SK-N-SH treated with all-trans-retinoic acid at 6 μM for 48 hours (cell line): ENCODE measurements at regions not wholly inside any gene's neighbourhood (a gene's known extent, or its start where the extent isn't known, plus 50 kb on each side); places are given as distances from the start of the nearest gene placed in this dataset.
"Not testable (repeated sequence)": the region's sequence is repeated elsewhere in the genome, so short reads cannot be mapped to it uniquely, and the experiment has no call there.

Source experiments
- ATAC-seq: fragments of 200-7000 bp; cut with Tn5 transposase; 3 replicates; pipeline ENCODE4 v1.9.1; 2020; ENCODE audit warnings: mild to moderate bottlenecking, moderate library complexity
- ARNTL ChIP-seq: fragments of 450-650 bp; formaldehyde crosslinking; IDR thresholded peaks from 2 replicates; pipeline ENCODE4 v1.5.0; 2020; ENCODE audit warnings: low read depth, mild to moderate bottlenecking, moderate library complexity, borderline replicate concordance
- BACH2 ChIP-seq: fragments of 250-450 bp; sonication (Bioruptor Pico); IDR thresholded peaks from 2 replicates; pipeline ENCODE4 v1.9.0; 2021; ENCODE audit warnings: mild to moderate bottlenecking, borderline replicate concordance
- CSDC2 ChIP-seq: fragments of 250-450 bp; sonication (Bioruptor Pico); IDR thresholded peaks from 2 replicates; pipeline ENCODE4 v1.5.0; 2020; ENCODE audit warnings: mild to moderate bottlenecking, moderate library complexity
- ESRRG ChIP-seq: fragments of 250-450 bp; sonication (Bioruptor Pico); IDR thresholded peaks from 2 replicates; pipeline ENCODE4 v1.6.1; 2021; ENCODE audit warnings: mild to moderate bottlenecking
- GLIS3 ChIP-seq: fragments of 250-450 bp; sonication (Bioruptor Pico); IDR thresholded peaks from 2 replicates; pipeline ENCODE4 v1.5.0; 2020; ENCODE audit warnings: mild to moderate bottlenecking, moderate library complexity
- OSR1 ChIP-seq: fragments of 250-450 bp; sonication (Bioruptor Pico); IDR thresholded peaks from 2 replicates; pipeline ENCODE4 v1.8.0; 2022; ENCODE audit warnings: moderate library complexity, mild to moderate bottlenecking, inconsistent platforms
- PATZ1 ChIP-seq: fragments of 250-450 bp; sonication (Bioruptor Pico); IDR thresholded peaks from 2 replicates; pipeline ENCODE4 v1.8.0; 2020; ENCODE audit warnings: mild to moderate bottlenecking, moderate library complexity, borderline replicate concordance
- PPARA ChIP-seq: fragments of 250-450 bp; sonication (Bioruptor Pico); IDR thresholded peaks from 2 replicates; pipeline ENCODE4 v1.5.0; 2020; ENCODE audit warnings: mild to moderate bottlenecking, borderline replicate concordance
- RARB ChIP-seq: fragments of 250-450 bp; sonication (Bioruptor Pico); IDR thresholded peaks from 2 replicates; pipeline ENCODE4 v1.8.0; 2021; ENCODE audit warnings: mild to moderate bottlenecking, moderate library complexity
- TCF4 ChIP-seq: fragments of 250-450 bp; sonication (Bioruptor Pico); IDR thresholded peaks from 2 replicates; pipeline ENCODE4 v1.8.0; 2021; ENCODE audit warnings: mild to moderate bottlenecking, moderate library complexity, borderline replicate concordance
- TOX ChIP-seq: fragments of 250-450 bp; sonication (Bioruptor Pico); IDR thresholded peaks from 2 replicates; pipeline ENCODE4 v1.8.0; 2021; ENCODE audit warnings: mild to moderate bottlenecking, moderate library complexity, borderline replicate concordance
- TSHZ2 ChIP-seq: fragments of 250-450 bp; sonication (Bioruptor Pico); IDR thresholded peaks from 2 replicates; pipeline ENCODE4 v1.5.0; 2020; ENCODE audit warnings: mild to moderate bottlenecking, moderate library complexity
- ZC3H10 ChIP-seq: fragments of 250-450 bp; sonication (Bioruptor Pico); IDR thresholded peaks from 2 replicates; pipeline ENCODE4 v1.5.1; 2021; ENCODE audit warnings: mild to moderate bottlenecking, moderate library complexity
- ZFP3 ChIP-seq: fragments of 250-450 bp; sonication (Bioruptor Pico); IDR thresholded peaks from 2 replicates; pipeline ENCODE4 v1.5.0; 2020; ENCODE audit warnings: mild to moderate bottlenecking, moderate library complexity
- ZFP30 ChIP-seq: fragments of 450-650 bp; formaldehyde crosslinking; IDR thresholded peaks from 2 replicates; pipeline ENCODE4 v1.5.0; 2022; ENCODE audit warnings: mild to moderate bottlenecking, moderate library complexity
- ZNF565 ChIP-seq: fragments of 450-650 bp; formaldehyde crosslinking; conservative IDR thresholded peaks from 2 replicates; pipeline ENCODE4 v1.5.0; 2020; ENCODE audit warnings: low read depth, mild to moderate bottlenecking, moderate library complexity
- ZNF70 ChIP-seq: fragments of 450-650 bp; formaldehyde crosslinking; IDR thresholded peaks from 2 replicates; pipeline ENCODE4 v1.5.0; 2020; ENCODE audit warnings: mild to moderate bottlenecking, moderate library complexity
- ZNF8 ChIP-seq: fragments of 450-650 bp; formaldehyde crosslinking; IDR thresholded peaks from 2 replicates; pipeline ENCODE4 v1.5.0; 2020; ENCODE audit warnings: mild to moderate bottlenecking, moderate library complexity
- TF ChIP-seq, protein P1 (sequence below): fragments of 250-450 bp; sonication (Bioruptor Pico); IDR thresholded peaks from 2 replicates; pipeline ENCODE4 v1.8.0; 2021; ENCODE audit warnings: low read depth, mild to moderate bottlenecking, moderate library complexity, borderline replicate concordance
- TF ChIP-seq, protein P2 (sequence below): fragments of 250-450 bp; sonication (Bioruptor Pico); IDR thresholded peaks from 2 replicates; pipeline ENCODE4 v1.5.1; 2021; ENCODE audit warnings: mild to moderate bottlenecking, moderate library complexity

DNA sequence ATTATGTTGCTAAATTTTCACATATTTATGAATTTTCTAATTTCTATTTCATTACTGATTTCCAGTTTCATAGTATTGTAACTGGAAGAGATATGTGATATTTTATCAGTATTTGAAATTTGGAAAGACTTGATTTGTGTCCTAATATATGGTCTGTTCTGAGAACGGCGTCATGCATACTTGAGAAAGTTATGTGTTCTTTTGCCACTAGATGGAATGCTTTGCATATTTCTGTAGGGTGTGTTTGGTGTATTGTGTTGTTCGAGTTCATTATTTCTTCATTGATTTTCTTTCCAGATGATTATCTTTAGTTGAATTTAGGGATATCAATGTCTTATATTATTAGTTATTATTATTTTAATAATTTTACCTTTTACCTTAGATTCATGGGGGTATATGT lies 110.6 kb upstream of the ITM2A start:
- no peak for ATAC-seq
- no peak for TF ChIP-seq TCF4 (CRISPR knock-in tag)
- no peak for TF ChIP-seq ZC3H10 (CRISPR knock-in tag)
- no peak for TF ChIP-seq PATZ1 (CRISPR knock-in tag)
- no peak for TF ChIP-seq PPARA (CRISPR knock-in tag)
- TF ChIP-seq CSDC2 (CRISPR knock-in tag), result no peak
- TF ChIP-seq ZNF565, result no peak
- TF ChIP-seq OSR1, result no peak
- TF ChIP-seq RARB, result no peak
- TF ChIP-seq ZFP3 (CRISPR knock-in tag), result no peak
- TF ChIP-seq, protein P1, sequence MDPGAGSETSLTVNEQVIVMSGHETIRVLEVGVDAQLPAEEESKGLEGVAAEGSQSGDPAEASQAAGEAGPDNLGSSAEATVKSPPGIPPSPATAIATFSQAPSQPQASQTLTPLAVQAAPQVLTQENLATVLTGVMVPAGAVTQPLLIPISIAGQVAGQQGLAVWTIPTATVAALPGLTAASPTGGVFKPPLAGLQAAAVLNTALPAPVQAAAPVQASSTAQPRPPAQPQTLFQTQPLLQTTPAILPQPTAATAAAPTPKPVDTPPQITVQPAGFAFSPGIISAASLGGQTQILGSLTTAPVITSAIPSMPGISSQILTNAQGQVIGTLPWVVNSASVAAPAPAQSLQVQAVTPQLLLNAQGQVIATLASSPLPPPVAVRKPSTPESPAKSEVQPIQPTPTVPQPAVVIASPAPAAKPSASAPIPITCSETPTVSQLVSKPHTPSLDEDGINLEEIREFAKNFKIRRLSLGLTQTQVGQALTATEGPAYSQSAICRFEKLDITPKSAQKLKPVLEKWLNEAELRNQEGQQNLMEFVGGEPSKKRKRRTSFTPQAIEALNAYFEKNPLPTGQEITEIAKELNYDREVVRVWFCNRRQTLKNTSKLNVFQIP (CRISPR knock-in tag), result no peak
- no peak for TF ChIP-seq ZNF8

DNA sequence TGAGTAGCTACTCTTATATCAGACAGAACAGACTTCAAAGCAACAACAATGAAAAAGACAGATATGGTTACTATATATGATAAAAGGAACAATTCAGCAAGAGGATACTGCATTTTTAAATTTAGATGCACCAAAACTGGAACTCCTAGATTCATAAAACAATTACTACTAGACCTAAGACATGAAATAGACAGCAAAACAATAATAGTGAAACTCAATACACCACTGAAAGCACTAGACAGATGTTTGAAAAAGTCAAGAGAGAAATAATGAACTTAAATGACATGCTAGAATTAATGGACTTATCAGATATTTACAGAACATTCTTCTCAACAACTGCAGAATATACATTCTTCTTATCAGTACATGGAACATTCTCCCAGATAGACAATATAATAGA lies 99.5 kb upstream of the ITM2A start:
- TF ChIP-seq BACH2 (CRISPR knock-in tag), result no peak
- TF ChIP-seq PPARA (CRISPR knock-in tag), result no peak
- TF ChIP-seq ZFP30 (CRISPR knock-in tag), result no peak
- TF ChIP-seq, protein P2, sequence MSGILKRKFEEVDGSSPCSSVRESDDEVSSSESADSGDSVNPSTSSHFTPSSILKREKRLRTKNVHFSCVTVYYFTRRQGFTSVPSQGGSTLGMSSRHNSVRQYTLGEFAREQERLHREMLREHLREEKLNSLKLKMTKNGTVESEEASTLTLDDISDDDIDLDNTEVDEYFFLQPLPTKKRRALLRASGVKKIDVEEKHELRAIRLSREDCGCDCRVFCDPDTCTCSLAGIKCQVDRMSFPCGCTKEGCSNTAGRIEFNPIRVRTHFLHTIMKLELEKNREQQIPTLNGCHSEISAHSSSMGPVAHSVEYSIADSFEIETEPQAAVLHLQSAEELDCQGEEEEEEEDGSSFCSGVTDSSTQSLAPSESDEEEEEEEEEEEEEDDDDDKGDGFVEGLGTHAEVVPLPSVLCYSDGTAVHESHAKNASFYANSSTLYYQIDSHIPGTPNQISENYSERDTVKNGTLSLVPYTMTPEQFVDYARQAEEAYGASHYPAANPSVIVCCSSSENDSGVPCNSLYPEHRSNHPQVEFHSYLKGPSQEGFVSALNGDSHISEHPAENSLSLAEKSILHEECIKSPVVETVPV (CRISPR knock-in tag), result no peak
- no peak for TF ChIP-seq ZFP3 (CRISPR knock-in tag)
- no peak for TF ChIP-seq ESRRG (CRISPR knock-in tag)
- TF ChIP-seq RARB, result no peak
- TF ChIP-seq TOX (CRISPR knock-in tag), result no peak
- no peak for TF ChIP-seq TSHZ2 (CRISPR knock-in tag)
- TF ChIP-seq TCF4 (CRISPR knock-in tag), result no peak
- TF ChIP-seq, protein P1 (CRISPR knock-in tag), result no peak
- TF ChIP-seq ZC3H10 (CRISPR knock-in tag), result no peak
- TF ChIP-seq ZNF70 (CRISPR knock-in tag), result no peak
- TF ChIP-seq ZNF8, result no peak
- TF ChIP-seq, all 23 proteins: peak for 0
- no peak for ATAC-seq

GRCh38 chrX:79462458-79462857 lies 95.3 kb upstream of the ITM2A start:
- TF ChIP-seq, protein P1 (CRISPR knock-in tag), result no peak
- no peak for TF ChIP-seq ZNF70 (CRISPR knock-in tag)
- no peak for TF ChIP-seq GLIS3 (CRISPR knock-in tag)
- TF ChIP-seq RARB, result no peak
- no peak for TF ChIP-seq ARNTL
- TF ChIP-seq ESRRG (CRISPR knock-in tag), result no peak
- TF ChIP-seq, protein P2 (CRISPR knock-in tag), result no peak
- TF ChIP-seq CSDC2 (CRISPR knock-in tag), result no peak
- TF ChIP-seq ZC3H10 (CRISPR knock-in tag), result no peak
- no peak for TF ChIP-seq ZFP3 (CRISPR knock-in tag)
- TF ChIP-seq ZNF565, result no peak
- no peak for ATAC-seq

- not testable (repeated sequence) for ATAC-seq
Observed at GRCh38 chrX:79456593-79456992, 89.5 kb upstream of the ITM2A start.
